SKM-1 (cell line): ENCODE measurements at regions not wholly inside any gene's neighbourhood (a gene's known extent, or its start where the extent isn't known, plus 50 kb on each side); places are given as distances from the start of the nearest gene placed in this dataset.
"Not testable (repeated sequence)": the region's sequence is repeated elsewhere in the genome, so short reads cannot be mapped to it uniquely, and the experiment has no call there.

Experiments
- DNase-seq: peaks from one replicate; lab custom pipeline; 2025; ENCODE audit not compliant: unreplicated experiment; lab: John Stamatoyannopoulos, UW

DNA sequence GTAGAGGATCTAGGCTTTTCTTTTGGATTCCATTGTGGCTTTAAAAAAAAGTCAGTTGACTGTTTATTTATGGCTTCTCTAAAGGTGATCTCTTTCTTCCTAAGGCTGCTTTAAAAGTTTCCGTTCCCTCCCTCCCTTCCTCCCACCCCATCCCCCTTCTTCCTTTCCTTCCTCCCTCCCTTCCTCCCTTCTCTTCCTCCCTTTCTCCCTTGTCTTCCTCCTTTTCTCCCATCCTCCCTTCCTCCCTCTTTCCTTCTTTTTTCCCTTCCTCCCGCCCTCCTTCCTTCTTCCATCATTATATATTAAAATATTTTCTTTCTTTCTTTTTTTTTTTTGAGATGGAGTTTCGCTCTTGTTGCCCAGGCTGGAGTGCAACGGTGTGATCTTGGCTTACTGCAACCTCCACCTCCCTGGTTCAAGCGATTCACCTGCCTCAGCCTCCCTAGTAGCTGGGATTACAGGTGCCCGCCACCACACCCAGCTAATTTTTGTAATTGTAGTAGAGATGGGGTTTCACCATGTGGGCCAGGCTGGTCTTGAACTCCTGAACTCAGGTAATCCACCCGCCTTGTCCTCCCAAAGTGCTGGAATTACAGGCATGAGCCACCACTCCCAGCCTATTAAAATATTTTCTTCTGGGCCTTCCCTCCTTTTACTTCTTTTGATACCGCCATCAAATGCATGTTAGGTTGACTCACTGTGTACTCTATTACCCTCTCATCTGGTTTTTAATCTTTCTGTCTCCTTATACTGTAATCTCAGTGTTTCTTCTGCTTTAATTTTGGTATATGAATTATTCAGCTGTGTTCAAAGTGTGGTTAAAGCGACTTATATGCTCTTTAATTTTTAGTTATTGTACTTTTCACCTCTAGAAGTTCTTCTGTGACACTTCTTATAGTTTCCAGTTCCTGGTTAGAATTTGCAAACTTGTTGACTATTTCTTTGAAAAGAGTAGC lies 59.2 kb upstream of the ATP5PO start:
- DNase-seq: no peak

DNA sequence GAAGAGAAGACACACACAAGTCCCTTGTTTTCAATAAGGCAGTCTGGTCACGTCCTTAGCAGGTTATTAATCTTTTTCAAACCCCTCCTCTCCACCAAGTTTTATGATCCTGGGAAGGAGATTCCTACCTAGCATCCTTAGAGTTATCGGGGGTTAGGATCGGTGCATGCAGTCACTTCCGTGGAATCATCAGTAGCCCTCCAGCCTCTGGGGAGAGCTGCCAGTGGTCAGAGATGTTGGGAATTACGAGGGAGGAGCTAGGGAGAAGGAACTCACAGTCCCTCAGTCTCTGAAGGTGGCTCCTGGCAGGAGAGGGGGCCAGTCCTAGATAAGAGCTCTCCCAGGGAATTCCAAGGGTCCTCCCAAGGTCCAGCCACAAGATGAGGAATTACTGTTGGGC lies 57.7 kb upstream of the ATP5PO start:
- DNase-seq: no peak

- DNase-seq: no peak
These were observed 56.9 kb upstream of the ATP5PO start for GRCh38 chr21:33972539-33972938.

DNA sequence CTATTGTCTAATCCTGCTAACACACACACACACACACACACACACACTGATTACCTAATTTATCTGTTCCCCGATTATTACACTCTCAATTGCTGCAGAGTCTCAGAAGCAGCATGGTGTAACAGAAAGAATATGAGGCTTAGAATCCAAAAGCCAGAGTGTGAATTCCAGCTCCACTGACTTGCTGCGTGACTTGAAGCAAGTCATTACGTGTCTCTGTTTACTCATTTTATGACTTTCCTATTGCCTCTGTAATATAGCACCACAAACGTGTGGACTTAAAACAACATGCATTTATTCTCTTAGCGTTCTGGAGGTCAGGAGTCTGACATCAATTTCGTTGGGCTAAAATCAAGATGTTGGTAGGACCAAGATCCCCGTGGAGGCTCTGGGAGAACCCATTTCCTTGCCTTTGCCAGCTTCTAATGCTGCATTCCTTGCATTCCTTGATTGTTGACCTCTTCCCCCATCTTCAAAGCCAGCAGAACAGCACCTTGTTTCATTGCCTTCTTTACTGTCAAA lies 55.9 kb upstream of the ATP5PO start:
- no peak for DNase-seq

DNA sequence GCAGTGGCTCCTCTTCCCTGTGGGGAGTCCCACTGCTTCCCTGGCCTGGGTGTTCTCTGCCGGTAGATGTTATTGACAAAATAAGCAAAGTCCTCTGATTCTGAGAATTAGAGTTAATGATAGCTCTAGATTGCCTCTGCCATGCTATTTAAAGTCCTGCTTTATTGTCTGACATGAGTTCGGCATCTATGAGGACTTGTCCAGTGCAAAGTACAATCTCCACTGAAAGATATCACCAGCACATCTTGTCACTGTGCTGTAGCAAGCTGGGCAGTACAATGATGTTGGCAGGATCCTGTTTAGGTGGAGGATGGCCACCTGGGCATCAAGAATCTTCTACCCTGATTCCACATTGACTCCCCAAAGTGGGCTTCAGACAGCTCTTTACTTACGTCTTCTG lies 54.0 kb upstream of the ATP5PO start:
- DNase-seq: no peak

- DNase-seq: no peak
These were observed 53.4 kb upstream of the ATP5PO start for GRCh38 chr21:33968995-33969348.

DNA sequence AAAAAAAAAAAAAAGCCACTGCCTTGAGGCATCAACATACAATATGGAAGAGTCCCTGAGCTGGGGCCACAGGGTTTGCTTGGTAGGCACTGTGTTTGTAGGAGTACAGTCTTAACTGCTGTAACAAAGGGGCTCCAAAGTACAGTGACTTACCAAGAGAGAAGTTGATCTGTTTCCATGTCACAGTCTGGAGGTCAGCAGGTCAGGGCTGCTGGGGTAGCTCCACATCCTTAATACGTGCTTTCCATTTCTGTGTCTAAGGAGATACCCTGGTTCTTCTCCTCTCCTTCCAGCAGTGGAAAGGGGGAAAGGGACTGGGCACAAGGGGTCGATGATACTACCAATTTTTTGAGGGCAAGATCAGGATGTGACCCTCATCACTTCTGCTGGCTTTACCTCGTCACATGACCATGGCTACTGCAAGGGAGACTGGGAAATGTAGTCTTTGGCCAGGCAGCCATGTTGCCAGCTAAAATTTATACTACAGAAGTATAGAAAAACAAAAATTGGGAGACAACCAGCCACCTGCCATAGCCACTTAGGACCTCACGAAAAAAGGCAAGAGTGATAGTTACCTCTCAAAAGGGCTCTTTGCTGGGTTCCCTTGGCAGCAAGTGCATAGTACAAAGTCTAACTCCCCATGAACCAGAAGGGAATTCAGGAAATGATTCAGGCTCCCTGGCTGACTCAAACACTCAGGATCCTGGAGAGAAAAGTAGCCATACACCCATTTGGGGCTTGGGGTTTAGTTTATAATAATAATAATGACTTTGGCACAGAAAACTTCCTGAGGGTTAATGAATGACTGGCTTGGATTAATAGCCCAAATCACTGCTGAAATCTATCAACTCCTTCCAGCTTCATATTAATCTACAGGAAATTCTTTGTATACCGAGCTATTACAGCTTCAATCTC lies 52.7 kb upstream of the ATP5PO start:
- no peak for DNase-seq

- DNase-seq: no peak
These were observed 51.5 kb upstream of the ATP5PO start for GRCh38 chr21:33967086-33967571.

GRCh38 chr21:33966324-33966949 lies 50.8 kb upstream of the ATP5PO start:
- no peak for DNase-seq

GRCh38 chr21:33965662-33966061 lies 50.1 kb upstream of the ATP5PO start:
- DNase-seq: not testable (repeated sequence)
